ENCODE measurements at regions not wholly inside any gene's neighbourhood (a gene's known extent, or its start where the extent isn't known, plus 50 kb on each side); places are given as distances from the start of the nearest gene placed in this dataset.
A peak's percentile ranks its signal among the peaks of the same experiment; 100 is the strongest.

- TF ChIP-seq CTCF (IDR thresholded peaks at IDR 0.05), result no peak
- TF ChIP-seq ZFX (IDR thresholded peaks at IDR 0.05; ENCODE audit: borderline replicate concordance), result no peak
- H3K27ac ChIP-seq, result no peak overlapping the region
Measured at GRCh38 chr18:29326214-29326613, 1149.3 kb upstream of the CDH2 start.

GRCh38 chr18:29321561-29321960 is 1144.6 kb upstream of the CDH2 start:
- no peak overlapping the region for H3K27ac ChIP-seq
- TF ChIP-seq ZFX (IDR thresholded peaks at IDR 0.05; ENCODE audit: borderline replicate concordance) (no peak), CTCF (IDR thresholded peaks at IDR 0.05) (no peak)

GRCh38 chr18:29313312-29313711 is 1136.4 kb upstream of the CDH2 start:
- H3K27ac ChIP-seq, result no peak overlapping the region
- TF ChIP-seq ZFX (IDR thresholded peaks at IDR 0.05; ENCODE audit: borderline replicate concordance) (no peak), CTCF (IDR thresholded peaks at IDR 0.05) (no peak)

- no peak for TF ChIP-seq CTCF (IDR thresholded peaks at IDR 0.05)
- TF ChIP-seq ZFX (IDR thresholded peaks at IDR 0.05; ENCODE audit: borderline replicate concordance), result no peak
- H3K27ac ChIP-seq, result no peak overlapping the region
Measured at GRCh38 chr18:29311580-29311979, 1134.7 kb upstream of the CDH2 start.

GRCh38 chr18:29309366-29309765 is 1132.4 kb upstream of the CDH2 start:
- no peak for TF ChIP-seq ZFX (IDR thresholded peaks at IDR 0.05; ENCODE audit: borderline replicate concordance)
- TF ChIP-seq CTCF (IDR thresholded peaks at IDR 0.05), result no peak
- no peak overlapping the region for H3K27ac ChIP-seq

- H3K27ac ChIP-seq, result peak overlapping the region; percentile 16; the same call in 1 of the 2 replicates
- TF ChIP-seq ZFX (IDR thresholded peaks at IDR 0.05; ENCODE audit: borderline replicate concordance) (no peak), CTCF (IDR thresholded peaks at IDR 0.05) (no peak)
Measured at GRCh38 chr18:29307982-29308381, 1131.1 kb upstream of the CDH2 start.

GRCh38 chr18:29307231-29307630 is 1130.3 kb upstream of the CDH2 start:
- H3K27ac ChIP-seq, result peak overlapping the region; percentile 16; the same call in 1 of the 2 replicates
- TF ChIP-seq CTCF (IDR thresholded peaks at IDR 0.05), result no peak
- TF ChIP-seq ZFX (IDR thresholded peaks at IDR 0.05; ENCODE audit: borderline replicate concordance), result no peak
